GM12892 (cell line): ENCODE measurements at regions not wholly inside any gene's neighbourhood (a gene's known extent, or its start where the extent isn't known, plus 50 kb on each side); places are given as distances from the start of the nearest gene placed in this dataset.
"Not testable (repeated sequence)": the region's sequence is repeated elsewhere in the genome, so short reads cannot be mapped to it uniquely, and the experiment has no call there.

Experiments
- POLR2A ChIP-seq: IDR thresholded peaks from 2 replicates; pipeline ENCODE4 v1.6.1; 2011; ENCODE audit warnings: low read depth, low read length, control low read depth
- POLR2AphosphoS5 ChIP-seq: IDR thresholded peaks from 2 replicates; pipeline ENCODE4 v1.6.1; 2011; ENCODE audit warnings: low read depth, low read length, control low read depth
- TAF1 ChIP-seq: IDR thresholded peaks from 2 replicates; pipeline ENCODE4 v1.6.1; 2011; ENCODE audit warnings: low read depth, mild to moderate bottlenecking, control low read depth, low read length, borderline replicate concordance

GRCh38 chr18:977327-977726 is 72.7 kb downstream of the ADCYAP1 start:
- not testable (repeated sequence) for TF ChIP-seq POLR2AphosphoS5, POLR2A, TAF1
